GM19452 (cell line): ENCODE measurements at regions not wholly inside any gene's neighbourhood (a gene's known extent, or its start where the extent isn't known, plus 50 kb on each side); places are given as distances from the start of the nearest gene placed in this dataset.

ENCODE experiments used
- ATAC-seq: cut with Tn5 transposase; IDR thresholded peaks from one replicate; pipeline ENCODE4 v1.9.1; 2021; ENCODE audit not compliant: unreplicated experiment

DNA sequence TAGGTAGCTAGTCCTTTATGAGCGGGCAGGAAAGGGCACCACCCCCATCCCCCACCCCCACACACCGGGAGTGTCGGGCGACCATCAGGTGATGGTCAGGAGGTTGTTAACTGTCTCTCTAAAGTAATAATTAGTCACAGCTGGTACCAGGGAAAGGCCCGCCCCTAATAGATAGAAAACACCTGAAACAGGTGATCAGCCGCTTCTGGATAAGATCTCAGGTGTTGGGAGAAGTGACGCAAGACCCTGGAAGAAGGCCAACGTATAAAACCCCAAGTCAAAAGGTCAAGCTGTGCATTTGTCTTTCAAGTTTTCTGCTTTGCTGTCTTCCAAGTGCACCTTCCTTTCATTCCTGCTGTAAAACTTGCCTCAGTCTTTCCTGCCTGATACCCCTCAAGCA is 59.6 kb upstream of the LINC00305 start:
- no peak for ATAC-seq

DNA sequence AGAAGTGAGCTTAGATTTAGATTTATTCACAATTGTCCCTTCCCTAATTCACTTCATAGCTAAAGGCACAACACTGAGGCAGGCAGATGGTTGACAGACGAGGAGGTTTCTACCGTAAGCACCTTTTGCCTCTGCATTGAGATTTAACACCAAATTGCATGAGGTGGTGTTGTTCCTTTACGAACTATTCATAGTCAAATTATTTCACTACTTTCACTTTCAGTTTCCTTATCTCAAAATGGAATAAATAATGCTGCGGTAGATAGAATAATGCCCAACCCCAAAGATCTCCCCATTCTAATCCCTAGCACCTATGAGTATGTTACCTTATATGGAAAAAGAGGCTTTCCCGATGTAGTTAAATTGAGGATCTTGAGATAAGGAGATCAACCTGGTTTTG is 58.9 kb upstream of the LINC00305 start:
- no peak for ATAC-seq

DNA sequence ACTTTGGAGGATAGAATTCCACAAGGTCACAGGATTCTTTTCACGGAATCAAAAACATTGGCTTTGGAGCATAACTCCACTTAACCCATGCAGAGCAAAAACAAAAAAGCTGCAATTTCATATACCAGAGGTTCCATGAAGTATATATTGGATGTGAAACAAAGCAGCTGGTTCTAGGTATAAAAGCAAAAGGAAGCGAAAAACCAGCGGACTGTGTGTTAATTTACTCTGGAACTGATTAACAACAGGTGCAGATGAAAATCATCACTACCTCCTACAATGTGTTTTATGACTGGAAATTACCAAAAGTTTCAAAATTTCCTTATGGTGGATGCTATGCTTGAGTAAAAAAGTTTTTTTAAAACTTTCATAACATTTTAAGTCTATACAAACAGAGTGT is 54.4 kb upstream of the LINC00305 start:
- no peak for ATAC-seq

DNA sequence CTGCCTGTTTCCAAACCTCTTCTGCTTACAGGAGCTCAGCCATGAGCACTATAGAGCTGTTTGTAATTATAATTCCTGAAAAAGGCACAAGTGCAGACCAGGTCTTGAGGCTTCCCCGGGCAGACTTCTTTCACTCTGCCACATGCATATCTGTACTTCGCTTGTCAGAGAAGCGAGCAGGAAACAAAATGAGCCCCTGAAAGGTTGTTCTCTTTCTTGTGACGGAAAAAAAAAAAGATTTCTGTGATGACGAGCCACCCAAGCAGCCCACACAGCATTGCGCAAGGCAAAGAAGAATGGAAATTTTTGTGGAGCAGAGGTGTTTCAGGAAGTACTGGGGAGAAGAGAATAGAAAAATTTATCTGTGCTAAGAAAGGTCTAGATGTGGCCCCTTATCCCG is 54.0 kb upstream of the LINC00305 start:
- ATAC-seq = no peak

DNA sequence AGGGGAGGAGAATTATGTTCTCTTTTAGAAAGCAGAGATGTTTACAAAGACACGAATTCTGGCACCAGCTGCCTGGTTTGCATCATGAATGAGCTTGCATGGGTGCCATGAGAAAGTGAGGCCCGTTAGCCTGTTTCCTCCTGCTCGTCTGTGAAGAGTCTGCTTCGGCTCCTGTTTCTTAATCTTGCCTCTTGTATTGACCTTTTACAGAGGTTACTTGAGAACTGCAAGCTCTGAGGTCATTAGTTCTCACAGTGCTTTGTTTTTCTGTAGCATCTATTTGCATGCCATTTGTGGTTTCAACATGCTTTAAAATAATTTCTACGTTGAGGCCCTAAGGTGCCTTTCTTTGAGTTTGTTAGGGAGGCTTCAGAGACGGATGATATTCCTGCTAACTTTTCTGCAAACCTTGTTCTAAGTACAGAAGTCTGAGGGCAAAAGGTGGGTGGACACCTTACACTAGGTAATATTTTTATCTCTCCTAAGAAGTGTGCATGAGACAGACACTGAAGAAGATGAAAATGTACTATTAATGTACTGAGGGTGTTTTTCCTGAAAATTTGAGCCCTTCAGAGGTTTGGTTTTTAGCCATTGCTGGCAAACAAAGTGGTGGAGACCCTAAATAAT is 53.4 kb upstream of the LINC00305 start:
- ATAC-seq = no peak

DNA sequence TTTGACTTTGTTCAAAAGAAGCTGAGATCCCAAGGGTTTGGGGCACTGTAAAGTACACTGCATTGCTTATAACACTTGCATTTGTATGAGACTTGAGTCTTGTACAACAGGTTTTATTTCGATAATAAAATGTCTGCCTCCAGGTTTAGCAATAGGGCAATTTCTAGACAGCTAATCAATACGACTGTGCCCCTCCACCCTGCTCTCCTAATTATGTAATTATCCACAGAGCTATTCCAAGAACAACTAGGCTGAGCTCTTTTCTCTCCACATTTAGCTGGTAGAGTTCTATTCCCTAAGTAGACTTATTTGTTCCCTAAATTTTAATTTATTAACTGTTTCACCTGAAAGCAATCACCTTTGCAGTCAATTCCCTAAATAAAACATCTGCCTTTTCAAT is 52.9 kb upstream of the LINC00305 start:
- no peak for ATAC-seq

DNA sequence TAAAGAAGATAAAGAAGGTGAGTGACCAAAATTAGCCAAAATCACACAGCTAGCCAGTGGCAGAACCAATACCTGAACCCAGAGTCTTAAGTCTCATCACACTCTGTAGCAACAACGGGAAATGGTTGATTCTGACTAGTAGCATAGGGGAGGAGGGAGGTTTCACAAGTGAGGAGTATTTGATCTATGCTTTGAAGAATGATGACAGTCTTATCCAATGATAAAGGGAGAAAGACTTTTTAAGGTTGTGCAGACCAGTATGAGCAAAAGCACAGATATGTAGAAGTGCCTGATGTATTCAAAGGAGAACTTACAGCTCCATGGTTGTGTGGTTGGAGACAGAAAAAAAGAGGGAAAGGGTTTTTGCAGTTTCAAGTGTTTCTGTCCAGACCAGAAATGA is 50.7 kb upstream of the LINC00305 start:
- no peak for ATAC-seq
